ENCODE measurements at regions not wholly inside any gene's neighbourhood (a gene's known extent, or its start where the extent isn't known, plus 50 kb on each side); places are given as distances from the start of the nearest gene placed in this dataset.

GRCh38 chr6:8780653-8781052 is 345.3 kb upstream of the SLC35B3 start:
- no peak for DNase-seq (ENCODE audit: low read depth in 2 of 2)

GRCh38 chr6:8764733-8765132 is 329.4 kb upstream of the SLC35B3 start:
- no peak for DNase-seq (ENCODE audit: low read depth in 2 of 2)

- no peak for DNase-seq (ENCODE audit: low read depth in 2 of 2)
Observed at GRCh38 chr6:8760951-8761350, 325.6 kb upstream of the SLC35B3 start.

GRCh38 chr6:8758412-8758811 is 323.1 kb upstream of the SLC35B3 start:
- DNase-seq (ENCODE audit: low read depth in 2 of 2), result no peak

- no peak for DNase-seq (ENCODE audit: low read depth in 2 of 2)
Observed at GRCh38 chr6:8750627-8751026, 315.3 kb upstream of the SLC35B3 start.

GRCh38 chr6:8749465-8749864 is 314.1 kb upstream of the SLC35B3 start:
- no peak for DNase-seq (ENCODE audit: low read depth in 2 of 2)

- no peak for DNase-seq (ENCODE audit: low read depth in 2 of 2)
Observed at GRCh38 chr6:8743170-8743745, 307.9 kb upstream of the SLC35B3 start.

- DNase-seq (ENCODE audit: low read depth in 2 of 2), result no peak
Observed at GRCh38 chr6:8739454-8739853, 304.1 kb upstream of the SLC35B3 start.

GRCh38 chr6:8738951-8739350 is 303.6 kb upstream of the SLC35B3 start:
- no peak for DNase-seq (ENCODE audit: low read depth in 2 of 2)

- DNase-seq (ENCODE audit: low read depth in 2 of 2), result no peak
Observed at GRCh38 chr6:8736156-8736895, 301.0 kb upstream of the SLC35B3 start.

- DNase-seq (ENCODE audit: low read depth in 2 of 2), result no peak
Observed at GRCh38 chr6:8733879-8734278, 298.5 kb upstream of the SLC35B3 start.

GRCh38 chr6:8731874-8732273 is 296.5 kb upstream of the SLC35B3 start:
- no peak for DNase-seq (ENCODE audit: low read depth in 2 of 2)

GRCh38 chr6:8710668-8711431 is 275.5 kb upstream of the SLC35B3 start:
- DNase-seq (ENCODE audit: low read depth in 2 of 2), result no peak

- no peak for DNase-seq (ENCODE audit: low read depth in 2 of 2)
Observed at GRCh38 chr6:8707956-8708772, 272.8 kb upstream of the SLC35B3 start.

- no peak for DNase-seq (ENCODE audit: low read depth in 2 of 2)
Observed at GRCh38 chr6:8707369-8707768, 272.0 kb upstream of the SLC35B3 start.

- DNase-seq (ENCODE audit: low read depth in 2 of 2), result no peak
Observed at GRCh38 chr6:8705435-8706020, 270.2 kb upstream of the SLC35B3 start.

- no peak for DNase-seq (ENCODE audit: low read depth in 2 of 2)
Observed at GRCh38 chr6:8703059-8703458, 267.7 kb upstream of the SLC35B3 start.

GRCh38 chr6:8688821-8689220 is 253.5 kb upstream of the SLC35B3 start:
- no peak for DNase-seq (ENCODE audit: low read depth in 2 of 2)

- DNase-seq (ENCODE audit: low read depth in 2 of 2), result no peak
Observed at GRCh38 chr6:8686077-8686476, 250.7 kb upstream of the SLC35B3 start.

- no peak for DNase-seq (ENCODE audit: low read depth in 2 of 2)
Observed at GRCh38 chr6:8683204-8683603, 247.9 kb upstream of the SLC35B3 start.

GRCh38 chr6:8679823-8680222 is 244.5 kb upstream of the SLC35B3 start:
- no peak for DNase-seq (ENCODE audit: low read depth in 2 of 2)

- no peak for DNase-seq (ENCODE audit: low read depth in 2 of 2)
Observed at GRCh38 chr6:8678466-8678865, 243.1 kb upstream of the SLC35B3 start.
